GM06990 (cell line): ENCODE measurements at regions not wholly inside any gene's neighbourhood (a gene's known extent, or its start where the extent isn't known, plus 50 kb on each side); places are given as distances from the start of the nearest gene placed in this dataset.

Experiments
- DNase-seq: peaks from one replicate; pipeline ENCODE4 v3.0.0-alpha.2; 2011; ENCODE audit not compliant: insufficient read length; ENCODE audit errors: extremely low read depth
- H3K27me3 ChIP-seq: replicated peaks from 2 replicates; pipeline ENCODE4 v1.6.0; 2011; ENCODE audit warnings: low read length; ENCODE audit not compliant: control insufficient read depth, insufficient read depth
- H3K36me3 ChIP-seq: 2 replicates; pipeline ENCODE4 v1.5.1; 2011; ENCODE audit warnings: low read length; ENCODE audit not compliant: control insufficient read depth, insufficient read depth
- H3K4me3 ChIP-seq: replicated peaks from 2 replicates; pipeline ENCODE4 v1.5.1; 2011; ENCODE audit warnings: low read depth, mild to moderate bottlenecking, control low read depth, low read length
- TF ChIP-seq, protein P1 (sequence below): IDR thresholded peaks from 2 replicates; pipeline ENCODE4 v1.5.1; 2011; ENCODE audit warnings: low read length, control low read depth, mild to moderate bottlenecking, inconsistent platforms; ENCODE audit not compliant: insufficient read depth, poor library complexity, severe bottlenecking

DNA sequence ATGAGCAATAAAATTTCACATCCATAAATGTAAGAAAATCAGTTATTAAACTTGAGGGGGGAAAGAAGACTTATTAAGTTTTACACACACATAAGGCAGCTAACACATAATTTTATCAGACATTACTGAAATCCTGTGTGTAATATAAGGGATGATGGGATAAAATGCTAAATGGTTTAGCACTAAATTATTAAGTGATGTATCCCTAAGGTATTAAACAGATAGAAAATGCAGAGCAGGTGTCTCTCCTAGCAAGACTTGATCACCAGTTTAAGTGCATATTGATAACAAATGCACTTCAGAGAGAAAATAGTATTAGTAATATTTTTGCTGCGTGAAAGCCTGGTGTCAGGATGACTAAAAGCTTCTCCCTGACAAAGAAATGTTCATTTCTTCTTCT, 172.8 kb upstream of the ZFP64 start:
- Histone ChIP-seq H3K27me3 (no peaks in the 10 kb centered on the region), H3K36me3 (no peaks in the 10 kb centered on the region), H3K4me3 (no peak overlapping the region)
- TF ChIP-seq, protein P1, sequence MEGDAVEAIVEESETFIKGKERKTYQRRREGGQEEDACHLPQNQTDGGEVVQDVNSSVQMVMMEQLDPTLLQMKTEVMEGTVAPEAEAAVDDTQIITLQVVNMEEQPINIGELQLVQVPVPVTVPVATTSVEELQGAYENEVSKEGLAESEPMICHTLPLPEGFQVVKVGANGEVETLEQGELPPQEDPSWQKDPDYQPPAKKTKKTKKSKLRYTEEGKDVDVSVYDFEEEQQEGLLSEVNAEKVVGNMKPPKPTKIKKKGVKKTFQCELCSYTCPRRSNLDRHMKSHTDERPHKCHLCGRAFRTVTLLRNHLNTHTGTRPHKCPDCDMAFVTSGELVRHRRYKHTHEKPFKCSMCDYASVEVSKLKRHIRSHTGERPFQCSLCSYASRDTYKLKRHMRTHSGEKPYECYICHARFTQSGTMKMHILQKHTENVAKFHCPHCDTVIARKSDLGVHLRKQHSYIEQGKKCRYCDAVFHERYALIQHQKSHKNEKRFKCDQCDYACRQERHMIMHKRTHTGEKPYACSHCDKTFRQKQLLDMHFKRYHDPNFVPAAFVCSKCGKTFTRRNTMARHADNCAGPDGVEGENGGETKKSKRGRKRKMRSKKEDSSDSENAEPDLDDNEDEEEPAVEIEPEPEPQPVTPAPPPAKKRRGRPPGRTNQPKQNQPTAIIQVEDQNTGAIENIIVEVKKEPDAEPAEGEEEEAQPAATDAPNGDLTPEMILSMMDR: no peak
- no peak for DNase-seq

DNA sequence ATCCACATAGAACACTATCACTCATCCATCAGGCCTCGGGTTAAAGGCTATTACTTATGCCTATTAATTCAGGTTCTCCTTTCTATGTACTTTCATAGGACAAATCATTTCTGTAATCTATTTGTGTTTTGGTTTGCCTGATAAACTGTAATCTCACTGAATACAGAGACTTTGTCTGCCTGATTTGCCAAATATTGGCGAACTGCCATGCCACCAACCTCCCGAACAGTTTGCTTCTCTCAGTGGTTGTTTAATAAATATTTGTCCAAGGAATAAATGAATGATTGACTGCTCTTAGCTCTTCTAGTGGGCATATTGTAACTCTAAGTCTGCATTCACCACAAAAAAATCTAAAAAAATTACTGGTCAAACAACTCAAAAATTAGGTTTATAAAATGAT, 170.1 kb upstream of the ZFP64 start:
- no peak overlapping the region for H3K4me3 ChIP-seq
- DNase-seq: no peak
- TF ChIP-seq, protein P1: no peak
- no peaks in the 10 kb centered on the region for H3K27me3 ChIP-seq
- no peaks in the 10 kb centered on the region for H3K36me3 ChIP-seq

DNA sequence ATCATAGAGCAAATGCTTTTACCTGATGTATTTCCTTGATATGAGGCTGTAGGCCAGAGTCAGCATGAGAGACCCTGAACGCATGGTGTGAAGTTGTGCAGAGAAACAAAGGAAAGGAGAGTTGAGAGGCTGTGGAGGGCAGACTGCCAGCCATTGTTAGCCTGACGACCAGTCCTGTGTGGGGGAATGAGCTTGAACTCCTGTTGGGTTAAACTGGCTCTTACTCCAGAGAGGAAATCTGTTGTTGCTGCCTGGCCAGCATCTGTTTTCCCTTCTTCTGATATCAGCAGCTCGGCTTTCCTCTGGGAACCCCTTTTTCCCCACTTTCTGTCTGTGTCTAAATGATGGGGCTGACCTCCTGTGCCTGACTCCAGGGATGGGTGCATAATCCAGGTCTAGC, 158.2 kb upstream of the ZFP64 start:
- H3K27me3 ChIP-seq: no peaks in the 10 kb centered on the region

DNA sequence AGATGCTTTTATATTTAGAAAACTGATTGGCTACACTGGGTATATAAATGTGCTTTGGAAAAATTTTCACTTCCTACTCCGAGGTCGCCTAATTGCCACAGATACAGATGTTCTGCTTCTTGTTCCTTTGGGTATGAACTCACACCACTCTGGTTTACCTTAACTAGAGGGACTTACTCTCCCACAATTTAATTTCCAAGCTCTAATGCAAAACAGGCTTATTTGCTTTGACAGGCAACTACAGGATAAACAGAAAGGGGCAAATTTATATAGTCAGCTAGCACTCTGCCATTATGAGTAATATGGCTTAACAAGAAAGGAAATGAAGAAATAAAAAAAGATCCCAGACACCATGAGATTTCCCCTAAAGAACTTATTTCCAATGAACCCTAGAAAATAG, 156.9 kb upstream of the ZFP64 start:
- TF ChIP-seq, protein P1: no peak
- no peaks in the 10 kb centered on the region for H3K36me3 ChIP-seq
- no peak for DNase-seq
- no peak overlapping the region for H3K4me3 ChIP-seq
- H3K27me3 ChIP-seq: no peaks in the 10 kb centered on the region

More for the DNA sequence above, 158.2 kb upstream of the ZFP64 start:
- Histone ChIP-seq H3K4me3 (no peak overlapping the region), H3K36me3 (no peaks in the 10 kb centered on the region)
- DNase-seq: no peak
- TF ChIP-seq, protein P1: no peak

- TF ChIP-seq, protein P1: no peak
- no peaks in the 10 kb centered on the region for H3K27me3 ChIP-seq
- H3K36me3 ChIP-seq: no peaks in the 10 kb centered on the region
- no peak overlapping the region for H3K4me3 ChIP-seq
- DNase-seq: no peak
Measured at GRCh38 chr20:52346797-52347196, 155.2 kb upstream of the ZFP64 start.

- Histone ChIP-seq H3K4me3 (no peak overlapping the region), H3K36me3 (no peaks in the 10 kb centered on the region), H3K27me3 (no peaks in the 10 kb centered on the region)
- TF ChIP-seq, protein P1: no peak
- no peak for DNase-seq
Measured at GRCh38 chr20:52342913-52343312, 151.3 kb upstream of the ZFP64 start.
